HFFc6 (cell line): ENCODE measurements at regions not wholly inside any gene's neighbourhood (a gene's known extent, or its start where the extent isn't known, plus 50 kb on each side); places are given as distances from the start of the nearest gene placed in this dataset.

Source experiments
- DNase-seq: peaks from one replicate; pipeline ENCODE4 v3.0.0-alpha.2; 2018
- H3K27ac Mint-ChIP-seq: 2 replicates; pipeline ENCODE4 v1.8.0; 2020; ENCODE audit warnings: mild to moderate bottlenecking, mixed read lengths
- H3K27me3 Mint-ChIP-seq: 2 replicates; pipeline ENCODE4 v1.8.0; 2021; ENCODE audit warnings: mild to moderate bottlenecking, moderate library complexity, mixed read lengths; ENCODE audit not compliant: insufficient read depth
- H3K36me3 Mint-ChIP-seq: 2 replicates; pipeline ENCODE4 v1.8.0; 2021; ENCODE audit warnings: low read depth, mixed read lengths
- H3K4me1 Mint-ChIP-seq: 2 replicates; pipeline ENCODE4 v1.8.0; 2020; ENCODE audit warnings: low read depth, mixed read lengths
- H3K4me3 Mint-ChIP-seq: 2 replicates; pipeline ENCODE4 v1.8.0; 2020; ENCODE audit warnings: mild to moderate bottlenecking, moderate library complexity, mixed read lengths
- H3K9me3 Mint-ChIP-seq: 2 replicates; pipeline ENCODE4 v1.8.0; 2020; ENCODE audit warnings: mild to moderate bottlenecking, mixed read lengths
- CTCF ChIP-seq: fragments of 200-600 bp; sonication (generic); IDR thresholded peaks from 2 replicates; pipeline ENCODE4 v1.5.0; 2021; ENCODE audit warnings: antibody characterized with exemption, mild to moderate bottlenecking

- Mint-ChIP-seq H3K4me3 (no peak overlapping the region), H3K27ac (no peak overlapping the region), H3K4me1 (peaks cover 6% of the 10 kb centered on the region; the same call in 1 of the 2 replicates), H3K27me3 (peaks cover 19% of the 10 kb centered on the region), H3K36me3 (no peaks in the 10 kb centered on the region), H3K9me3 (no peaks in the 10 kb centered on the region)
- no peak for TF ChIP-seq CTCF
- DNase-seq = no peak
Observed at GRCh38 chr13:31441800-31442510, 242.2 kb downstream of the B3GLCT start.

GRCh38 chr13:31442571-31442970, 242.8 kb downstream of the B3GLCT start:
- Mint-ChIP-seq H3K27me3 (peaks cover 19% of the 10 kb centered on the region), H3K36me3 (no peaks in the 10 kb centered on the region), H3K27ac (no peak overlapping the region), H3K4me1 (peaks cover 6% of the 10 kb centered on the region; the same call in 1 of the 2 replicates), H3K9me3 (no peaks in the 10 kb centered on the region), H3K4me3 (no peak overlapping the region)
- TF ChIP-seq CTCF = no peak
- no peak for DNase-seq

- peaks cover 24% of the 10 kb centered on the region for H3K27me3 Mint-ChIP-seq
- no peak for DNase-seq
- no peaks in the 10 kb centered on the region for H3K36me3 Mint-ChIP-seq
Observed at GRCh38 chr13:31444266-31444856, 244.6 kb downstream of the B3GLCT start.

GRCh38 chr13:31452525-31452924, 252.8 kb downstream of the B3GLCT start:
- no peak overlapping the region for H3K4me3 Mint-ChIP-seq
- H3K27me3 Mint-ChIP-seq = peaks cover 16% of the 10 kb centered on the region
- DNase-seq = no peak
- TF ChIP-seq CTCF = no peak
- no peaks in the 10 kb centered on the region for H3K36me3 Mint-ChIP-seq
- H3K4me1 Mint-ChIP-seq = no peaks in the 10 kb centered on the region
- no peaks in the 10 kb centered on the region for H3K9me3 Mint-ChIP-seq
- no peak overlapping the region for H3K27ac Mint-ChIP-seq

More at GRCh38 chr13:31444266-31444856, 244.6 kb downstream of the B3GLCT start:
- Mint-ChIP-seq H3K4me3 (no peak overlapping the region), H3K9me3 (no peaks in the 10 kb centered on the region), H3K4me1 (no peaks in the 10 kb centered on the region), H3K27ac (no peak overlapping the region)
- no peak for TF ChIP-seq CTCF

- no peak for DNase-seq
- no peak for TF ChIP-seq CTCF
- Mint-ChIP-seq H3K4me1 (no peaks in the 10 kb centered on the region), H3K27me3 (peaks cover 13% of the 10 kb centered on the region), H3K36me3 (no peaks in the 10 kb centered on the region), H3K9me3 (no peaks in the 10 kb centered on the region), H3K4me3 (no peak overlapping the region), H3K27ac (no peak overlapping the region)
Observed at GRCh38 chr13:31455581-31455980, 255.8 kb downstream of the B3GLCT start.
